ENCODE measurements at regions not wholly inside any gene's neighbourhood (a gene's known extent, or its start where the extent isn't known, plus 50 kb on each side); places are given as distances from the start of the nearest gene placed in this dataset.

GRCh38 chr3:150215616-150216015 is 192.5 kb upstream of the TSC22D2 start:
- TF ChIP-seq CTCF (IDR thresholded peaks at IDR 0.05) (no peak), POLR2A (IDR thresholded peaks at IDR 0.05; ENCODE audit: low read depth) (no peak), POLR2AphosphoS5 (IDR thresholded peaks at IDR 0.05) (no peak)
